ENCODE measurements at regions not wholly inside any gene's neighbourhood (a gene's known extent, or its start where the extent isn't known, plus 50 kb on each side); places are given as distances from the start of the nearest gene placed in this dataset.

DNA sequence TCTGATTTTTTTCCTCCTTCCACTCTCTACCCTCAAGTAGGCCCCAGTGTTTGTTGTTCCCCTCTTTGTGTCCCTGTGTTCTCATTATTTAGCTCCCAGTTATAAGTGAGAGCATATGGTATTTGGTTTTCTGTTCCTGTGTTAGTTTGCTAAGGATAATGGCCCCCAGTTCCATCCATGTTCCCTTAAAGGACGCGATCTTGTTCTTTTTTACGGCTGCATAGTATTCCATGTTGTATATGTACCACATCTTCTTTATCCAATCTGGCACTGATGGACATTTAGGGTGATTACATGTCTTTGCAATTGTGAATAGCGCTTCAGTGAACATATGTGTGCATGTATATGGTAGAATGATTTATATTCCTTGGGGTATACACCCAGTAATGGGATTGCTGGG is 54.5 kb upstream of the BTC start:
- no peak overlapping the region for H2AK5ac ChIP-seq (ENCODE audit: low read depth, low read length)
- no peak for FAIRE-seq
- TF ChIP-seq CBX5 (IDR thresholded peaks at IDR 0.05; ENCODE audit: low read depth, low read length) = no peak
- no peak for TF ChIP-seq CTBP2 (IDR thresholded peaks at IDR 0.05; ENCODE audit: borderline replicate concordance, insufficient read depth, insufficient read length, low read length)
- no peak for TF ChIP-seq CREB1 (IDR thresholded peaks at IDR 0.05)
- no peak for TF ChIP-seq TCF12 (IDR thresholded peaks at IDR 0.05; ENCODE audit: low read depth, low read length)
- TF ChIP-seq NRF1 (IDR thresholded peaks at IDR 0.05; ENCODE audit: low read depth, low read length) = no peak
- TF ChIP-seq POLR2A (IDR thresholded peaks at IDR 0.05; ENCODE audit: control extremely low read depth in 1 of 2, low read depth in 2 of 2, low read length in 2 of 2) = no peak
- no peak for TF ChIP-seq RNF2 (IDR thresholded peaks at IDR 0.05; ENCODE audit: borderline replicate concordance, low read depth, low read length, missing control alignments, poor library complexity, severe bottlenecking)

More for the DNA sequence above, 54.5 kb upstream of the BTC start:
- Histone ChIP-seq H2BK20ac (ENCODE audit: low read length) (no peak overlapping the region), H4K20me1 (replicated peaks in 1 of 2; ENCODE audit: control insufficient read depth in 1 of 2, insufficient read depth in 2 of 2, low read length in 2 of 2) (no peaks in the 10 kb centered on the region), H3K23ac (ENCODE audit: insufficient read length) (no peak overlapping the region), H3K18ac (ENCODE audit: extremely low read depth, low read length) (no peak overlapping the region), H3K4me3 (ENCODE audit: extremely low read depth in 1 of 4, insufficient read depth in 2 of 4, low read depth in 3 of 4, low read length in 4 of 4) (no peak overlapping the region), H3K27ac (ENCODE audit: low read depth, low read length) (no peak overlapping the region), H3K14ac (ENCODE audit: insufficient read length) (no peak overlapping the region), H2BK5ac (ENCODE audit: low read depth, low read length) (no peak overlapping the region), H3K4ac (replicated peaks; ENCODE audit: insufficient read length, low read depth, low read length) (no peak overlapping the region), H2BK12ac (ENCODE audit: low read depth, low read length) (no peak overlapping the region), H4K5ac (ENCODE audit: insufficient read length, low read depth, low read length) (no peak overlapping the region), H3K56ac (replicated peaks; ENCODE audit: insufficient read length, low read depth, low read length) (no peak overlapping the region), H2BK120ac (replicated peaks; ENCODE audit: low read depth, low read length) (no peak overlapping the region), H3K79me1 (ENCODE audit: low read depth, low read length) (no peaks in the 10 kb centered on the region), H3K36me3 (ENCODE audit: control insufficient read depth in 2 of 4, insufficient read depth in 4 of 4, low read length in 3 of 4) (no peaks in the 10 kb centered on the region), H3K4me1 (replicated peaks in 1 of 4; ENCODE audit: control insufficient read depth in 3 of 4, insufficient read depth in 4 of 4, low read length in 3 of 4) (no peaks in the 10 kb centered on the region), H2AFZ (ENCODE audit: low read length) (no peak overlapping the region), H3K27me3 (replicated peaks in 1 of 4; ENCODE audit: control insufficient read depth in 3 of 4, extremely low read depth in 1 of 4, insufficient read depth in 3 of 4, low read length in 3 of 4) (no peaks in the 10 kb centered on the region), H4K91ac (replicated peaks; ENCODE audit: insufficient read length, low read length) (no peak overlapping the region), H3K23me2 (ENCODE audit: low read depth, low read length) (no peaks in the 10 kb centered on the region), H3K79me2 (ENCODE audit: control insufficient read depth in 1 of 2, insufficient read depth in 2 of 2, low read length in 2 of 2) (no peaks in the 10 kb centered on the region), H2BK15ac (ENCODE audit: low read length) (no peak overlapping the region), H4K8ac (ENCODE audit: extremely low read depth, insufficient read depth, low read length) (no peak overlapping the region), H3K4me2 (ENCODE audit: insufficient read depth in 1 of 2, low read depth in 2 of 2, low read length in 2 of 2) (no peak overlapping the region), H3K9me3 (ENCODE audit: insufficient read depth in 2 of 2, low read depth in 1 of 2, low read length in 1 of 2) (peaks cover 7 to 10% of the 10 kb centered on the region in 2 experiments; a peak in 1 of 4 replicates), H3K9ac (replicated peaks in 1 of 4; ENCODE audit: extremely low read depth in 1 of 4, low read depth in 3 of 4, low read length in 3 of 4) (no peak overlapping the region)
- WGBS, 2 experiments (ENCODE audit: extremely low coverage in 1 of 2, insufficient coverage in 1 of 2, insufficient read length in 1 of 2, insufficient replicate concordance in 2 of 2, low coverage in 1 of 2, low lambda C conversion rate in 2 of 2, missing lambda C conversion rate in 1 of 2) = 95% methylated on average over 4 of the region's 4 CpGs; no CpG with 5 or more reads in 1 of the 2 experiments
- ChIA-PET POLR2A (ENCODE audit: partially characterized antibody) (no interaction called here), CTCF (ENCODE audit: partially characterized antibody) (no interaction called here)
- DNase-seq (ENCODE audit: low read depth in 1 of 2, low spot score in 2 of 2) = no peak
